ENCODE measurements at regions not wholly inside any gene's neighbourhood (a gene's known extent, or its start where the extent isn't known, plus 50 kb on each side); places are given as distances from the start of the nearest gene placed in this dataset.

- H3K9me3 ChIP-seq, result no peaks in the 10 kb centered on the region
- TF ChIP-seq EP300 (IDR thresholded peaks at IDR 0.05), result no peak
- TF ChIP-seq, protein P1, sequence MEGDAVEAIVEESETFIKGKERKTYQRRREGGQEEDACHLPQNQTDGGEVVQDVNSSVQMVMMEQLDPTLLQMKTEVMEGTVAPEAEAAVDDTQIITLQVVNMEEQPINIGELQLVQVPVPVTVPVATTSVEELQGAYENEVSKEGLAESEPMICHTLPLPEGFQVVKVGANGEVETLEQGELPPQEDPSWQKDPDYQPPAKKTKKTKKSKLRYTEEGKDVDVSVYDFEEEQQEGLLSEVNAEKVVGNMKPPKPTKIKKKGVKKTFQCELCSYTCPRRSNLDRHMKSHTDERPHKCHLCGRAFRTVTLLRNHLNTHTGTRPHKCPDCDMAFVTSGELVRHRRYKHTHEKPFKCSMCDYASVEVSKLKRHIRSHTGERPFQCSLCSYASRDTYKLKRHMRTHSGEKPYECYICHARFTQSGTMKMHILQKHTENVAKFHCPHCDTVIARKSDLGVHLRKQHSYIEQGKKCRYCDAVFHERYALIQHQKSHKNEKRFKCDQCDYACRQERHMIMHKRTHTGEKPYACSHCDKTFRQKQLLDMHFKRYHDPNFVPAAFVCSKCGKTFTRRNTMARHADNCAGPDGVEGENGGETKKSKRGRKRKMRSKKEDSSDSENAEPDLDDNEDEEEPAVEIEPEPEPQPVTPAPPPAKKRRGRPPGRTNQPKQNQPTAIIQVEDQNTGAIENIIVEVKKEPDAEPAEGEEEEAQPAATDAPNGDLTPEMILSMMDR (IDR thresholded peaks at IDR 0.05), result no peak
- H3K4me3 ChIP-seq, result no peak overlapping the region
- H3K36me3 ChIP-seq, result no peaks in the 10 kb centered on the region
- 79 to 81% (median 80%) methylated on average over 4 of the region's 4 CpGs for WGBS, 3 donors
- H3K27me3 ChIP-seq, result no peaks in the 10 kb centered on the region
- intact Hi-C loops (cut with DNase I), result no loop called here
- DNase-seq, result no peak
- no peaks in the 10 kb centered on the region for H3K4me1 ChIP-seq (ENCODE audit: insufficient read depth)
- H3K27ac ChIP-seq, result no peak overlapping the region
Observed at GRCh38 chr5:68766952-68767464, 326.8 kb upstream of the SLC30A5 start.

- Histone ChIP-seq H3K9me3 (no peaks in the 10 kb centered on the region), H3K27me3 (no peaks in the 10 kb centered on the region), H3K4me3 (no peak overlapping the region), H3K27ac (no peak overlapping the region), H3K4me1 (ENCODE audit: insufficient read depth) (no peaks in the 10 kb centered on the region), H3K36me3 (no peaks in the 10 kb centered on the region)
- intact Hi-C loops (cut with DNase I), result no loop called here
- TF ChIP-seq EP300 (IDR thresholded peaks at IDR 0.05), result no peak
- TF ChIP-seq, protein P1 (IDR thresholded peaks at IDR 0.05), result no peak
- WGBS, 3 donors, result 76 to 86% (median 85%) methylated on average over 3 of the region's 3 CpGs
- no peak for DNase-seq
Observed at GRCh38 chr5:68770551-68770950, 323.3 kb upstream of the SLC30A5 start.

DNA sequence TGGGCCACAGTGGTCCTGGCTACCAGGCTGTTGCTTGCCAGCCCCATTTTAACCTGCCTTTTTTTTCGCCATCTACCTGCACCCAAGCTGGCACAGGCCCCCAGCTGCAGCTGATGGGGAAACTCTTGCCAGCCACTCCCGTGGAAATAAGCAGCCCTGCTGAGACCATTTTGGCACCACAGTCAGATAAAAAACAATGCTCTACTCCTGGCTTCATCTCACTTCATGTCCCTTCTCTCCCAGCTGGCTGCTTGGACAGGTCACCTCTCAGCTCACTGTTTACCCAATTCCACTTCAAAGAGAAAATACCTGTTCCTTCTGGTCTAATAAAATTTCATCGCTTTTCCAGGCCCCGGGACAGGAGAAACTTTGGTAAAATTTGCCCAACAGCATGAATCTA, 322.6 kb upstream of the SLC30A5 start:
- 74 to 80% (median 75%) methylated on average over 4 of the region's 4 CpGs for WGBS, 3 donors
- Histone ChIP-seq H3K9me3 (no peaks in the 10 kb centered on the region), H3K4me1 (ENCODE audit: insufficient read depth) (no peaks in the 10 kb centered on the region)

DNA sequence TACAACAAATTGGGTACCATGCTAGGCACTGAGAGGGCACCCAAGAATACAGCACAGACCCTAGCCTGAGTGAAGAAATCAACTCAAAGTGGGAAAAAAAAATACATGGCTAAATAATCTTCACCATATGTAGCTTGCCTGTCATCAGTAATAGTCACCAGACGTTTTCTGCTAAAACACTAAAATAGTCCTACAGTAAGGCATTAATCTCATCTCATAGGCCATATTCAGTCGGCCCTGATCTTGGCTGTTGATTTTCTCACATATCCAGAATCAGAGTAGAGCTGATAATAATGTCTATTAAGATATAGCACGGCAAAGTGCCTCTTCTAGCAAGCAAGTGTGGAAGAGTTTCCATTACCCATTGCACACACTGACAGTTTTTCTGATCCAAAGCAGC, 322.1 kb upstream of the SLC30A5 start:
- no peak for DNase-seq
- TF ChIP-seq, protein P1 (IDR thresholded peaks at IDR 0.05), result no peak
- TF ChIP-seq POLR2A (IDR thresholded peaks at IDR 0.05), result no peak
- TF ChIP-seq EP300 (IDR thresholded peaks at IDR 0.05), result no peak
- Histone ChIP-seq H3K9me3 (no peaks in the 10 kb centered on the region), H3K36me3 (no peaks in the 10 kb centered on the region), H3K27me3 (no peaks in the 10 kb centered on the region), H3K4me3 (no peak overlapping the region), H3K4me1 (ENCODE audit: insufficient read depth) (no peaks in the 10 kb centered on the region), H3K27ac (no peak overlapping the region)
- 51 to 62% (median 55%) methylated on average over 3 of the region's 3 CpGs for WGBS, 3 donors
- intact Hi-C loops (cut with DNase I), result no loop called here

More for the DNA sequence above, 322.6 kb upstream of the SLC30A5 start:
- no peaks in the 10 kb centered on the region for H3K36me3 ChIP-seq
- intact Hi-C loops (cut with DNase I), result no loop called here
- DNase-seq, result no peak
- no peak overlapping the region for H3K27ac ChIP-seq
- no peak overlapping the region for H3K4me3 ChIP-seq
- TF ChIP-seq EP300 (IDR thresholded peaks at IDR 0.05), result no peak
- TF ChIP-seq, protein P1 (IDR thresholded peaks at IDR 0.05), result no peak
- no peak for TF ChIP-seq POLR2A (IDR thresholded peaks at IDR 0.05)
- H3K27me3 ChIP-seq, result no peaks in the 10 kb centered on the region

All from ovary (tissue), 7 donors.